Endothelial cell of umbilical vein (primary cell): ENCODE measurements at regions not wholly inside any gene's neighbourhood (a gene's known extent, or its start where the extent isn't known, plus 50 kb on each side); places are given as distances from the start of the nearest gene placed in this dataset.

Experiments
- CTCF ChIP-seq, 2 donors: IDR thresholded peaks; 1 replicate in 1 of 2; 2 replicates in 1 of 2; pipeline ENCODE4 v1.5.1; 2011; ENCODE audit warnings: low read length in 2 of 2, mild to moderate bottlenecking in 2 of 2, moderate library complexity in 2 of 2, control low read depth in 1 of 2, inconsistent platforms in 1 of 2, low read depth in 1 of 2; ENCODE audit not compliant: insufficient read depth in 1 of 2; ENCODE audit errors: extremely low read depth in 1 of 2
- EZH2 ChIP-seq: IDR thresholded peaks from 2 replicates; pipeline ENCODE4 v1.6.1; 2012; ENCODE audit warnings: borderline replicate concordance, low read depth, mild to moderate bottlenecking, moderate library complexity, low read length, inconsistent platforms; ENCODE audit not compliant: severe bottlenecking
- MAX ChIP-seq: IDR thresholded peaks from 2 replicates; pipeline ENCODE4 v1.6.1; 2011; ENCODE audit not compliant: insufficient read depth, insufficient read length
- POLR2A ChIP-seq: IDR thresholded peaks from 2 replicates; pipeline ENCODE4 v1.6.1; 2012; ENCODE audit warnings: low read depth, mild to moderate bottlenecking, control low read depth, low read length
- POLR2AphosphoS5 ChIP-seq: IDR thresholded peaks from 2 replicates; pipeline ENCODE4 v1.6.1; 2012; ENCODE audit warnings: low read depth, mild to moderate bottlenecking, control low read depth, low read length, moderate library complexity; ENCODE audit not compliant: insufficient read depth

GRCh38 chr13:91142572-91142971 lies 204.9 kb upstream of the MIR17HG start:
- TF ChIP-seq POLR2A: no peak
- no peak for TF ChIP-seq MAX
- no peak for TF ChIP-seq CTCF (IDR thresholded peaks at IDR 0.05; ENCODE audit: extremely low read depth in 1 of 2, insufficient read depth in 1 of 2, low read depth in 1 of 2, low read length in 2 of 2)
- TF ChIP-seq EZH2: no peak
- no peak for TF ChIP-seq POLR2AphosphoS5
